ENCODE measurements at regions not wholly inside any gene's neighbourhood (a gene's known extent, or its start where the extent isn't known, plus 50 kb on each side); places are given as distances from the start of the nearest gene placed in this dataset.

DNA sequence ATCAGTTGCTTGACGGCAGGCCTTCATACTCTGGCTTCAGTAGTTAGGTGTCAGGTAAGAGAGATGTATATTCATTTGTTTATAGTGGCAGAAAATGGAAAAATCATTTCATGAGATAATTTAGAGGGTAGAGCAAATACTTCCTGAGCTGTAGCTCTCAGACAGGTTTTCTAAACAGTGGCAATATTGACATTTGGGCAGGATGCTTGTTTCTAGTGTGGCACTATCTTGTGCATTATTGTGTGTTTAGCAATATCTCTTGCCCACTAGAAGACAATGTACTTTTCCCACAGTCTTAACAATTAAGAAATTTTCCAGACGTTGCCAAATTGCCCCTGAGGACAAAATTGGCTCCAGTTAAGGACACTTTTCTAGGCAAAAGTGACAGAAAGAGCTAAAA is 1143.1 kb downstream of the PLA2G4A start:
- TF ChIP-seq, protein P1, sequence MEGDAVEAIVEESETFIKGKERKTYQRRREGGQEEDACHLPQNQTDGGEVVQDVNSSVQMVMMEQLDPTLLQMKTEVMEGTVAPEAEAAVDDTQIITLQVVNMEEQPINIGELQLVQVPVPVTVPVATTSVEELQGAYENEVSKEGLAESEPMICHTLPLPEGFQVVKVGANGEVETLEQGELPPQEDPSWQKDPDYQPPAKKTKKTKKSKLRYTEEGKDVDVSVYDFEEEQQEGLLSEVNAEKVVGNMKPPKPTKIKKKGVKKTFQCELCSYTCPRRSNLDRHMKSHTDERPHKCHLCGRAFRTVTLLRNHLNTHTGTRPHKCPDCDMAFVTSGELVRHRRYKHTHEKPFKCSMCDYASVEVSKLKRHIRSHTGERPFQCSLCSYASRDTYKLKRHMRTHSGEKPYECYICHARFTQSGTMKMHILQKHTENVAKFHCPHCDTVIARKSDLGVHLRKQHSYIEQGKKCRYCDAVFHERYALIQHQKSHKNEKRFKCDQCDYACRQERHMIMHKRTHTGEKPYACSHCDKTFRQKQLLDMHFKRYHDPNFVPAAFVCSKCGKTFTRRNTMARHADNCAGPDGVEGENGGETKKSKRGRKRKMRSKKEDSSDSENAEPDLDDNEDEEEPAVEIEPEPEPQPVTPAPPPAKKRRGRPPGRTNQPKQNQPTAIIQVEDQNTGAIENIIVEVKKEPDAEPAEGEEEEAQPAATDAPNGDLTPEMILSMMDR (IDR thresholded peaks at IDR 0.05; ENCODE audit: extremely low read depth, low read depth, low read length) = no peak
- Histone ChIP-seq H4K20me1 (ENCODE audit: insufficient read depth, low read length) (no peaks in the 10 kb centered on the region), H3K9me3 (ENCODE audit: low read depth, low read length) (no peaks in the 10 kb centered on the region), H3K4me2 (ENCODE audit: insufficient read depth, low read length) (no peak overlapping the region), H3K27me3 (ENCODE audit: insufficient read depth, low read length) (no peaks in the 10 kb centered on the region), H2AFZ (ENCODE audit: low read length) (no peak overlapping the region), H3K27ac (ENCODE audit: low read depth, low read length) (no peak overlapping the region), H3K79me2 (ENCODE audit: insufficient read depth, low read length) (no peaks in the 10 kb centered on the region), H3K4me3 (ENCODE audit: insufficient read depth, low read length) (no peak overlapping the region), H3K4me1 (ENCODE audit: insufficient read depth, low read length) (no peaks in the 10 kb centered on the region), H3K36me3 (ENCODE audit: insufficient read depth, low read length) (no peaks in the 10 kb centered on the region)
- DNase-seq (ENCODE audit: insufficient read length, low spot score, missing footprints) = no peak

DNA sequence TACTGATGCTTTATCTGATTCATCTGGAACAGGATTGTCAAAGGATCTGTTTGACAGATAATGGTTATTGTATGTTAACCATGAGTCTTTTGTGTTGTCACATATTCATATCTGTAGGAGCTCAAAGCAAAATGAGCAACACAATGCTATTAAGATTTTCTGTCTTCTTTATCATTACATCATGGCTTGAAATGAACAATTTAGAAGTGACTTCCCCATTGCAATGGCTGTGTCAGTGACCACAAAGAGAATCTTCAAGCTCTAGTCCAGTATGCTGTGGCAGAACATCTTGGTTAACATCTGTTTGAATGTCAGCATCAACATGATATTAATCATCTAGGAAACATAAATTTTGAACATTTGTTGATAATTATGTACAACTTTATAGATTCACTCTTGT is 1148.5 kb downstream of the PLA2G4A start:
- no peak overlapping the region for H3K27ac ChIP-seq (ENCODE audit: low read depth, low read length)
- H3K4me3 ChIP-seq (ENCODE audit: insufficient read depth, low read length) = no peak overlapping the region
- no peaks in the 10 kb centered on the region for H3K79me2 ChIP-seq (ENCODE audit: insufficient read depth, low read length)
- no peaks in the 10 kb centered on the region for H3K27me3 ChIP-seq (ENCODE audit: insufficient read depth, low read length)
- H3K36me3 ChIP-seq (ENCODE audit: insufficient read depth, low read length) = no peaks in the 10 kb centered on the region
- no peaks in the 10 kb centered on the region for H3K4me1 ChIP-seq (ENCODE audit: insufficient read depth, low read length)
- DNase-seq (ENCODE audit: insufficient read length, low spot score, missing footprints) = no peak
- no peak overlapping the region for H3K4me2 ChIP-seq (ENCODE audit: insufficient read depth, low read length)
- TF ChIP-seq, protein P1 (IDR thresholded peaks at IDR 0.05; ENCODE audit: extremely low read depth, low read depth, low read length) = no peak
- no peaks in the 10 kb centered on the region for H4K20me1 ChIP-seq (ENCODE audit: insufficient read depth, low read length)
- no peak overlapping the region for H2AFZ ChIP-seq (ENCODE audit: low read length)
- no peaks in the 10 kb centered on the region for H3K9me3 ChIP-seq (ENCODE audit: low read depth, low read length)

DNA sequence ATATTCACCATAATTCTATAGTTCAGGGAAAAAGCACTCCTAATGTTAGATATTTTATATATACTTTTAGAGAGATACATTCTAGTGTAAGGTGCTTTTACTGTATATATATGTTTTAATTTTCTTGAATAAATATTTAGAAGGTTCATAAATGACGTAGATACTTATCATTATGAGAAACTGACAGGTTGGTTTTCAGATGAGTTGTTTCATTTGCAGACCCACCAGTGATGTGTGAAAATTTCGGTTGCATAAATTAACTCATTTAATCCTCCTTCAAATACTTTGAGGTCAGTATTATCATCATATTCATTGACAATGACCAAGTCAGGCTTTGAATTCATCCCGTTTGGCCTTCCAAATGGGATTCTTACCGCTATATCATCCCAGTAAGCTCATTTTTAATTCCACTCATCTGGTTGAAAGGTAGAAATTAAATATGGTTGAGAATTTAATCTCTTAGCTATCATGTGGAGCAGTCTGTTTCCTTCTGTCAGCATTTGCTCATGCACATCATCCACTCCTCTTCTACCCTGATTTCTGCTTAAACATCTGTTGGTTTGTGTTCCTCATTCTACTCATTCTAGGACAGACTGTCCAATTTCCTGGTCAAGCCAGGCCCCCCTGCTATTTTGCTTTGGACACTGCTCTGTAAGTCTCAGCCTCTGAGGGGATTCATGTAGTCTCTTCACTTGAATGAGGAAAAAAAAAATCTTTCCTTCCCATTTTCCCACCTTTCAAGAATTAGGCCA is 1156.6 kb downstream of the PLA2G4A start:
- Histone ChIP-seq H3K4me1 (ENCODE audit: insufficient read depth, low read length) (no peaks in the 10 kb centered on the region), H4K20me1 (ENCODE audit: insufficient read depth, low read length) (no peaks in the 10 kb centered on the region), H3K4me3 (ENCODE audit: insufficient read depth, low read length) (no peak overlapping the region), H3K79me2 (ENCODE audit: insufficient read depth, low read length) (no peaks in the 10 kb centered on the region), H3K9me3 (ENCODE audit: low read depth, low read length) (no peaks in the 10 kb centered on the region), H3K4me2 (ENCODE audit: insufficient read depth, low read length) (no peak overlapping the region), H2AFZ (ENCODE audit: low read length) (no peak overlapping the region), H3K27me3 (ENCODE audit: insufficient read depth, low read length) (no peaks in the 10 kb centered on the region), H3K27ac (ENCODE audit: low read depth, low read length) (no peak overlapping the region), H3K36me3 (ENCODE audit: insufficient read depth, low read length) (no peaks in the 10 kb centered on the region)
- TF ChIP-seq, protein P1 (IDR thresholded peaks at IDR 0.05; ENCODE audit: extremely low read depth, low read depth, low read length) = no peak
- no peak for DNase-seq (ENCODE audit: insufficient read length, low spot score, missing footprints)

DNA sequence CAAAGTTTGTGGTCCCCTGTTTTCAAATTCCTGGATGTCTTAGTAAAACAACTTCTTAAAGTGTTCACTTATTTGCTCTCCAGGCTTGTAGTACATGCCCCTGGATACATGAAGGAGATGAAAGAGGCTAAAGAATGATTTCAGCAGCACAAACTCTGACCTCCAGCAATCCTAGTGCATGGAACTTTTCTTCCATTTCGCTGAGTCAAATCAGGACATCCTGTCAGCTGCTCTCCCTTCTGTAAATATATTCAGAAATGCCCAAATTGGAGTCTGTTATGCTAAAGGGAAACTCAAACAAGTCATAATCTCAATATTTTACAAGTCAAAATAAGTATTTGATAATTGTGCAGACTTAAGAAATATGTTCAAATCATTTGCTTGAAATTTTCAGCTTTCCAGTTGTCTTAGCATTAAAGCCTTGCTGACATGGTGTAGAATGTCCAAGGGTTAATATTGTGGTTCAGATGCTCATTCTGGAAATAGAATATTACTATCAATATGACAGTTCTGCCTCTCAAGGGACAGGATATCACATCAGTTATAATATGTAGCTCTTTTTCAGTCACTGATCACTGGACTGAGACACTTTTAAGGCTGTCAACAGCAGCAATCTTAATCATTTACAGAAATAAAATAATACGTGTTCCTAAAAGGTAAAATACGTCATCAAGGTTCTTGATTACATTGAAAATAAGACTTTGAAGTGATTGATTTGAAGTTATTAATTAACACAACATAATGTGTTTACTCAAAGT is 1157.3 kb downstream of the PLA2G4A start:
- Histone ChIP-seq H2AFZ (ENCODE audit: low read length) (no peak overlapping the region), H3K36me3 (ENCODE audit: insufficient read depth, low read length) (no peaks in the 10 kb centered on the region), H3K79me2 (ENCODE audit: insufficient read depth, low read length) (no peaks in the 10 kb centered on the region), H3K27ac (ENCODE audit: low read depth, low read length) (no peak overlapping the region), H3K4me2 (ENCODE audit: insufficient read depth, low read length) (no peak overlapping the region), H3K4me1 (ENCODE audit: insufficient read depth, low read length) (no peaks in the 10 kb centered on the region), H3K27me3 (ENCODE audit: insufficient read depth, low read length) (no peaks in the 10 kb centered on the region), H3K9me3 (ENCODE audit: low read depth, low read length) (no peaks in the 10 kb centered on the region), H3K4me3 (ENCODE audit: insufficient read depth, low read length) (no peak overlapping the region), H4K20me1 (ENCODE audit: insufficient read depth, low read length) (no peaks in the 10 kb centered on the region)
- TF ChIP-seq, protein P1 (IDR thresholded peaks at IDR 0.05; ENCODE audit: extremely low read depth, low read depth, low read length) = no peak
- DNase-seq (ENCODE audit: insufficient read length, low spot score, missing footprints) = no peak
